HFF-Myc (cell line): ENCODE measurements at regions not wholly inside any gene's neighbourhood (a gene's known extent, or its start where the extent isn't known, plus 50 kb on each side); places are given as distances from the start of the nearest gene placed in this dataset.

Experiments used
- DNase-seq: peaks from one replicate; pipeline ENCODE4 v3.0.0-alpha.2; 2011; ENCODE audit warnings: low read depth; ENCODE audit errors: extremely low read depth
- H3K4me3 ChIP-seq: replicated peaks from 2 replicates; pipeline ENCODE4 v1.5.1; 2011; ENCODE audit warnings: low read depth, mild to moderate bottlenecking, control low read depth, low read length
- CTCF ChIP-seq: IDR thresholded peaks from 2 replicates; pipeline ENCODE4 v1.5.1; 2012; ENCODE audit warnings: mild to moderate bottlenecking, low read depth, low read length, control low read depth; ENCODE audit errors: missing control alignments

GRCh38 chr20:17097603-17098002 is 129.2 kb upstream of the PCSK2 start:
- no peak overlapping the region for H3K4me3 ChIP-seq
- DNase-seq: no peak
- TF ChIP-seq CTCF: no peak

- no peak for TF ChIP-seq CTCF
- DNase-seq: no peak
- H3K4me3 ChIP-seq: no peak overlapping the region
These were observed 126.3 kb upstream of the PCSK2 start for GRCh38 chr20:17100506-17100905.

GRCh38 chr20:17107127-17107526 is 119.7 kb upstream of the PCSK2 start:
- TF ChIP-seq CTCF: no peak
- DNase-seq: no peak

GRCh38 chr20:17108896-17109295 is 117.9 kb upstream of the PCSK2 start:
- TF ChIP-seq CTCF: no peak
- no peak for DNase-seq
- no peak overlapping the region for H3K4me3 ChIP-seq

More at GRCh38 chr20:17107127-17107526, 119.7 kb upstream of the PCSK2 start:
- no peak overlapping the region for H3K4me3 ChIP-seq

GRCh38 chr20:17109307-17109706 is 117.5 kb upstream of the PCSK2 start:
- DNase-seq: no peak
- no peak overlapping the region for H3K4me3 ChIP-seq
- TF ChIP-seq CTCF: no peak

- DNase-seq: no peak
- H3K4me3 ChIP-seq: no peak overlapping the region
- TF ChIP-seq CTCF: no peak
These were observed 98.6 kb upstream of the PCSK2 start for GRCh38 chr20:17128206-17128605.

- no peak for TF ChIP-seq CTCF
- no peak overlapping the region for H3K4me3 ChIP-seq
- no peak for DNase-seq
These were observed 97.8 kb upstream of the PCSK2 start for GRCh38 chr20:17129089-17129488.
